Thyroid gland (tissue), 4 donors: ENCODE measurements at regions not wholly inside any gene's neighbourhood (a gene's known extent, or its start where the extent isn't known, plus 50 kb on each side); places are given as distances from the start of the nearest gene placed in this dataset.

Experiments used
- DNase-seq, 2 donors: peaks; one replicate each; pipeline ENCODE4 v3.0.0-alpha.2; 2019
- H3K27ac ChIP-seq, 3 donors: fragments of 200-600 bp; sonication (generic); 1 replicate in 2 of 3; 2 replicates in 1 of 3; pipeline ENCODE4 v1.5.1; 2016 to 2019; ENCODE audit warnings: mild to moderate bottlenecking in 1 of 3, moderate library complexity in 1 of 3
- H3K27me3 ChIP-seq: fragments of 200-600 bp; sonication (generic); one replicate; pipeline ENCODE4 v1.5.1; 2019
- H3K36me3 ChIP-seq, 2 donors: fragments of 200-600 bp; sonication (generic); one replicate each; pipeline ENCODE4 v1.5.1; 2016 to 2019
- H3K4me1 ChIP-seq, 2 donors: fragments of 200-600 bp; sonication (generic); one replicate each; pipeline ENCODE4 v1.5.1; 2017 to 2019
- H3K4me3 ChIP-seq, 3 donors: fragments of 200-600 bp; sonication (generic); replicated peaks in 1 of 3; 1 replicate in 2 of 3; 2 replicates in 1 of 3; pipeline ENCODE4 v1.5.1; 2016; ENCODE audit warnings: mild to moderate bottlenecking in 1 of 3
- H3K9me3 ChIP-seq: fragments of 200-600 bp; sonication (generic); one replicate; pipeline ENCODE4 v1.5.1; 2017
- CTCF ChIP-seq, 6 experiments: fragments of 200-600 bp in 3 of 6; fragments of 450-650 bp in 3 of 6; sonication (generic) in 3 of 6; IDR thresholded peaks; one replicate each; pipeline ENCODE4 v1.5.1; 2016 to 2019; ENCODE audit warnings: antibody characterized with exemption in 6 of 6, mild to moderate bottlenecking in 2 of 6, inconsistent platforms in 1 of 6, moderate library complexity in 1 of 6
- POLR2A ChIP-seq, 2 donors: fragments of 450-650 bp; IDR thresholded peaks; one replicate each; pipeline ENCODE4 v1.6.1; 2017; ENCODE audit warnings: antibody characterized with exemption in 2 of 2, mild to moderate bottlenecking in 2 of 2, moderate library complexity in 1 of 2
- WGBS, 2 donors: methylation state at CpG; one replicate each; pipeline ENCODE4 v1.1.5; 2017; 5-methylcytosine and 5-hydroxymethylcytosine counted together
- intact Hi-C: fragments of 100-400 bp; cut with DNase I; formaldehyde crosslinking; loops from one replicate; pipeline ENCODE4 v1.15.1; 2023

GRCh38 chr5:50968356-50969149 lies 302.1 kb downstream of the PARP8 start:
- TF ChIP-seq CTCF (IDR thresholded peaks at IDR 0.05) (no peak), POLR2A (IDR thresholded peaks at IDR 0.05) (no peak)
- H3K27me3 ChIP-seq = peaks cover 32% of the 10 kb centered on the region
- no peak overlapping the region for H3K27ac ChIP-seq
- H3K4me1 ChIP-seq = peaks cover 22 to 39% of the 10 kb centered on the region in 2 donors
- H3K4me3 ChIP-seq = peak overlapping the region in 1 of 3 donors; percentile 2
- no peak for DNase-seq
- WGBS, 2 donors = 14% methylated on average over 23 of the region's 23 CpGs
- H3K36me3 ChIP-seq = no peaks in the 10 kb centered on the region
- intact Hi-C loops = no loop called here
- no peaks in the 10 kb centered on the region for H3K9me3 ChIP-seq

- DNase-seq = peak in 1 of 2 donors; percentile 13
- peaks cover 22 to 34% of the 10 kb centered on the region in 2 donors for H3K4me1 ChIP-seq
- H3K9me3 ChIP-seq = no peaks in the 10 kb centered on the region
- H3K27me3 ChIP-seq = peaks cover 36% of the 10 kb centered on the region
- H3K27ac ChIP-seq = no peak overlapping the region
- TF ChIP-seq POLR2A (IDR thresholded peaks at IDR 0.05) (no peak), CTCF (IDR thresholded peaks at IDR 0.05) (no peak)
- 4% methylated on average over 47 to 55 of the region's 60 CpGs for WGBS, 2 donors
- no peaks in the 10 kb centered on the region for H3K36me3 ChIP-seq
- intact Hi-C loops = no loop called here
- H3K4me3 ChIP-seq = peak overlapping the region in 2 of 3 donors; percentile 2 to 12
These were observed 303.0 kb downstream of the PARP8 start for GRCh38 chr5:50969151-50970031.

- no peak for TF ChIP-seq CTCF (IDR thresholded peaks at IDR 0.05)
- no peak for TF ChIP-seq POLR2A (IDR thresholded peaks at IDR 0.05)
- peaks cover 5% of the 10 kb centered on the region for H3K27me3 ChIP-seq
- no peaks in the 10 kb centered on the region for H3K36me3 ChIP-seq
- no peaks in the 10 kb centered on the region for H3K9me3 ChIP-seq
- WGBS, 2 donors = 68 to 78% methylated on average over 2 of the region's 2 CpGs
- intact Hi-C loops = no loop called here
- no peak overlapping the region for H3K4me3 ChIP-seq
- H3K4me1 ChIP-seq = no peaks in the 10 kb centered on the region
- no peak overlapping the region for H3K27ac ChIP-seq
- no peak for DNase-seq
These were observed 309.4 kb downstream of the PARP8 start for GRCh38 chr5:50975840-50976239.

- Histone ChIP-seq H3K36me3 (no peaks in the 10 kb centered on the region), H3K27me3 (peaks cover 5% of the 10 kb centered on the region), H3K9me3 (no peaks in the 10 kb centered on the region), H3K4me3 (no peak overlapping the region), H3K4me1 (no peaks in the 10 kb centered on the region), H3K27ac (no peak overlapping the region)
- intact Hi-C loops = no loop called here
- no peak for DNase-seq
- 89% methylated on average over 2 of the region's 2 CpGs for WGBS, 2 donors
- TF ChIP-seq POLR2A (IDR thresholded peaks at IDR 0.05) (no peak), CTCF (IDR thresholded peaks at IDR 0.05) (no peak)
These were observed 312.5 kb downstream of the PARP8 start for GRCh38 chr5:50978924-50979323.

GRCh38 chr5:50984640-50985039 lies 318.2 kb downstream of the PARP8 start:
- 89 to 92% methylated on average over 2 of the region's 2 CpGs for WGBS, 2 donors
- no peak for DNase-seq
- H3K27ac ChIP-seq = no peak overlapping the region

More at GRCh38 chr5:50984640-50985039, 318.2 kb downstream of the PARP8 start:
- Histone ChIP-seq H3K4me1 (no peaks in the 10 kb centered on the region), H3K36me3 (no peaks in the 10 kb centered on the region), H3K27me3 (no peaks in the 10 kb centered on the region), H3K4me3 (no peak overlapping the region), H3K9me3 (no peaks in the 10 kb centered on the region)
- intact Hi-C loops = no loop called here
- TF ChIP-seq POLR2A (IDR thresholded peaks at IDR 0.05) = no peak
- TF ChIP-seq CTCF (IDR thresholded peaks at IDR 0.05) = no peak
